ENCODE measurements at regions not wholly inside any gene's neighbourhood (a gene's known extent, or its start where the extent isn't known, plus 50 kb on each side); places are given as distances from the start of the nearest gene placed in this dataset.
"Not testable (repeated sequence)": the region's sequence is repeated elsewhere in the genome, so short reads cannot be mapped to it uniquely, and the experiment has no call there.

GRCh38 chr17:21756856-21757619 is 64.7 kb downstream of the KCNJ18 start:
- peak in 1 of 2 donors; percentile 7 for ATAC-seq

GRCh38 chr17:21759636-21760035 is 67.3 kb downstream of the KCNJ18 start:
- not testable (repeated sequence) for ATAC-seq

- not testable (repeated sequence) for ATAC-seq
Measured at GRCh38 chr17:21763738-21764340, 71.5 kb downstream of the KCNJ18 start.

- not testable (repeated sequence) for ATAC-seq
Measured at GRCh38 chr17:21765651-21766290, 73.4 kb downstream of the KCNJ18 start.

- not testable (repeated sequence) for ATAC-seq
Measured at GRCh38 chr17:21766565-21766964, 74.2 kb downstream of the KCNJ18 start.

GRCh38 chr17:21767162-21768156 is 75.1 kb downstream of the KCNJ18 start:
- not testable (repeated sequence) for ATAC-seq

- ATAC-seq, result not testable (repeated sequence)
Measured at GRCh38 chr17:21768244-21768643, 75.9 kb downstream of the KCNJ18 start.

- ATAC-seq, result not testable (repeated sequence)
Measured at GRCh38 chr17:21768729-21769462, 76.6 kb downstream of the KCNJ18 start.

GRCh38 chr17:21769781-21770180 is 77.5 kb downstream of the KCNJ18 start:
- ATAC-seq, result not testable (repeated sequence)

GRCh38 chr17:21770466-21771446 is 78.4 kb downstream of the KCNJ18 start:
- peak; percentile 83 to 86 for ATAC-seq

- no peak for ATAC-seq
Measured at GRCh38 chr17:21772321-21772720, 80.0 kb downstream of the KCNJ18 start.

- ATAC-seq, result not testable (repeated sequence)
Measured at GRCh38 chr17:21772991-21773713, 80.8 kb downstream of the KCNJ18 start.

GRCh38 chr17:21774263-21774662 is 81.9 kb downstream of the KCNJ18 start:
- no peak for ATAC-seq

GRCh38 chr17:21775566-21775965 is 83.2 kb downstream of the KCNJ18 start:
- not testable (repeated sequence) for ATAC-seq

- ATAC-seq, result not testable (repeated sequence)
Measured at GRCh38 chr17:21776921-21777320, 84.6 kb downstream of the KCNJ18 start.

- not testable (repeated sequence) for ATAC-seq
Measured at GRCh38 chr17:21778866-21779265, 86.5 kb downstream of the KCNJ18 start.

- ATAC-seq, result not testable (repeated sequence)
Measured at GRCh38 chr17:21780293-21780888, 88.1 kb downstream of the KCNJ18 start.

GRCh38 chr17:21780919-21781665 is 88.8 kb downstream of the KCNJ18 start:
- not testable (repeated sequence) for ATAC-seq
